ENCODE measurements at regions not wholly inside any gene's neighbourhood (a gene's known extent, or its start where the extent isn't known, plus 50 kb on each side); places are given as distances from the start of the nearest gene placed in this dataset.

GRCh38 chr22:48558016-48558415, 1269.7 kb downstream of the BRD1 start:
- no peak for DNase-seq
- Mint-ChIP-seq H3K27me3 (peaks cover 10% of the 10 kb centered on the region), H3K4me1 (no peaks in the 10 kb centered on the region), H3K27ac (no peak overlapping the region), H3K9me3 (no peaks in the 10 kb centered on the region), H3K4me3 (no peak overlapping the region)
- ATAC-seq = no peak

- ATAC-seq = no peak
- Mint-ChIP-seq H3K4me3 (no peak overlapping the region), H3K9me3 (no peaks in the 10 kb centered on the region)
Observed at GRCh38 chr22:48557473-48557872, 1270.2 kb downstream of the BRD1 start.

GRCh38 chr22:48556751-48557150, 1270.9 kb downstream of the BRD1 start:
- no peaks in the 10 kb centered on the region for H3K4me1 Mint-ChIP-seq
- ATAC-seq (no peak), DNase-seq (no peak)
- no peak overlapping the region for H3K27ac Mint-ChIP-seq
- H3K9me3 Mint-ChIP-seq = no peaks in the 10 kb centered on the region
- H3K27me3 Mint-ChIP-seq = peaks cover 14% of the 10 kb centered on the region
- H3K4me3 Mint-ChIP-seq = no peak overlapping the region

More at GRCh38 chr22:48557473-48557872, 1270.2 kb downstream of the BRD1 start:
- no peak for DNase-seq
- Mint-ChIP-seq H3K4me1 (no peaks in the 10 kb centered on the region), H3K27ac (no peak overlapping the region), H3K27me3 (peaks cover 14% of the 10 kb centered on the region)

- H3K4me3 Mint-ChIP-seq = no peak overlapping the region
- no peak for DNase-seq
- no peaks in the 10 kb centered on the region for H3K4me1 Mint-ChIP-seq
- peaks cover 14% of the 10 kb centered on the region for H3K27me3 Mint-ChIP-seq
- ATAC-seq = no peak
- H3K27ac Mint-ChIP-seq = no peak overlapping the region
- H3K9me3 Mint-ChIP-seq = no peaks in the 10 kb centered on the region
Observed at GRCh38 chr22:48556222-48556621, 1271.5 kb downstream of the BRD1 start.

- Mint-ChIP-seq H3K27me3 (peaks cover 14% of the 10 kb centered on the region), H3K4me3 (no peak overlapping the region), H3K9me3 (no peaks in the 10 kb centered on the region), H3K4me1 (no peaks in the 10 kb centered on the region), H3K27ac (no peak overlapping the region)
- no peak for DNase-seq
- ATAC-seq = no peak
Observed at GRCh38 chr22:48555606-48556005, 1272.1 kb downstream of the BRD1 start.

- DNase-seq = no peak
- peaks cover 14% of the 10 kb centered on the region for H3K27me3 Mint-ChIP-seq
- no peaks in the 10 kb centered on the region for H3K9me3 Mint-ChIP-seq
- H3K27ac Mint-ChIP-seq = no peak overlapping the region
- no peak overlapping the region for H3K4me3 Mint-ChIP-seq
- no peaks in the 10 kb centered on the region for H3K4me1 Mint-ChIP-seq
- no peak for ATAC-seq
Observed at GRCh38 chr22:48554893-48555572, 1272.6 kb downstream of the BRD1 start.

- Mint-ChIP-seq H3K4me3 (no peak overlapping the region), H3K9me3 (no peaks in the 10 kb centered on the region), H3K4me1 (no peaks in the 10 kb centered on the region), H3K27ac (no peak overlapping the region), H3K27me3 (peaks cover 14% of the 10 kb centered on the region)
- ATAC-seq = no peak
- no peak for DNase-seq
Observed at GRCh38 chr22:48553694-48554308, 1273.9 kb downstream of the BRD1 start.

- no peak overlapping the region for H3K4me3 Mint-ChIP-seq
- no peak overlapping the region for H3K27ac Mint-ChIP-seq
- DNase-seq (no peak), ATAC-seq (no peak)
- H3K4me1 Mint-ChIP-seq = no peaks in the 10 kb centered on the region
- H3K9me3 Mint-ChIP-seq = no peaks in the 10 kb centered on the region
- H3K27me3 Mint-ChIP-seq = peaks cover 14% of the 10 kb centered on the region
Observed at GRCh38 chr22:48553119-48553518, 1274.6 kb downstream of the BRD1 start.

- DNase-seq (no peak), ATAC-seq (no peak)
- no peaks in the 10 kb centered on the region for H3K9me3 Mint-ChIP-seq
- no peaks in the 10 kb centered on the region for H3K4me1 Mint-ChIP-seq
- no peak overlapping the region for H3K27ac Mint-ChIP-seq
- H3K4me3 Mint-ChIP-seq = no peak overlapping the region
- H3K27me3 Mint-ChIP-seq = peaks cover 14% of the 10 kb centered on the region
Observed at GRCh38 chr22:48551716-48552268, 1275.9 kb downstream of the BRD1 start.

- DNase-seq (no peak), ATAC-seq (no peak)
- Mint-ChIP-seq H3K4me1 (no peaks in the 10 kb centered on the region), H3K27me3 (peaks cover 14% of the 10 kb centered on the region), H3K4me3 (no peak overlapping the region), H3K9me3 (no peaks in the 10 kb centered on the region), H3K27ac (no peak overlapping the region)
Observed at GRCh38 chr22:48551061-48551460, 1276.6 kb downstream of the BRD1 start.

- Mint-ChIP-seq H3K9me3 (no peaks in the 10 kb centered on the region), H3K4me3 (no peak overlapping the region)
Observed at GRCh38 chr22:48548391-48548790, 1279.3 kb downstream of the BRD1 start.

GRCh38 chr22:48547971-48548370, 1279.7 kb downstream of the BRD1 start:
- H3K4me3 Mint-ChIP-seq = no peak overlapping the region
- no peaks in the 10 kb centered on the region for H3K9me3 Mint-ChIP-seq
- H3K27me3 Mint-ChIP-seq = peaks cover 4% of the 10 kb centered on the region
- DNase-seq (no peak), ATAC-seq (no peak)
- no peak overlapping the region for H3K27ac Mint-ChIP-seq
- H3K4me1 Mint-ChIP-seq = no peaks in the 10 kb centered on the region

More at GRCh38 chr22:48548391-48548790, 1279.3 kb downstream of the BRD1 start:
- Mint-ChIP-seq H3K27me3 (peaks cover 8% of the 10 kb centered on the region), H3K4me1 (no peaks in the 10 kb centered on the region), H3K27ac (no peak overlapping the region)
- DNase-seq (no peak), ATAC-seq (no peak)

GRCh38 chr22:48546653-48547424, 1280.8 kb downstream of the BRD1 start:
- peaks cover 6 to 8% of the 10 kb centered on the region in 2 donors for H3K9me3 Mint-ChIP-seq
- H3K4me1 Mint-ChIP-seq = no peaks in the 10 kb centered on the region
- ATAC-seq (no peak), DNase-seq (no peak)
- no peak overlapping the region for H3K27ac Mint-ChIP-seq
- no peaks in the 10 kb centered on the region for H3K27me3 Mint-ChIP-seq
- no peak overlapping the region for H3K4me3 Mint-ChIP-seq

GRCh38 chr22:48545987-48546386, 1281.7 kb downstream of the BRD1 start:
- DNase-seq = no peak
- Mint-ChIP-seq H3K4me1 (no peaks in the 10 kb centered on the region), H3K27me3 (no peaks in the 10 kb centered on the region), H3K4me3 (no peak overlapping the region), H3K27ac (no peak overlapping the region), H3K9me3 (peaks cover 7 to 9% of the 10 kb centered on the region in 2 donors)
- no peak for ATAC-seq

GRCh38 chr22:48541401-48542098, 1286.1 kb downstream of the BRD1 start:
- Mint-ChIP-seq H3K27ac (no peak overlapping the region), H3K27me3 (peaks cover 9% of the 10 kb centered on the region), H3K4me1 (no peaks in the 10 kb centered on the region), H3K9me3 (peaks cover 7 to 9% of the 10 kb centered on the region in 2 donors), H3K4me3 (no peak overlapping the region)
- no peak for ATAC-seq
- no peak for DNase-seq

Measured in stimulated activated naive CD8-positive, alpha-beta T cell treated with anti-CD3 and anti-CD28 coated beads, Interleukin-15, amount 100 ng/mL, for 72 hours (primary cell).